Occipital lobe (tissue), 1 donor: ENCODE measurements at regions not wholly inside any gene's neighbourhood (a gene's known extent, or its start where the extent isn't known, plus 50 kb on each side); places are given as distances from the start of the nearest gene placed in this dataset.

Experiments used
- DNase-seq: peaks from one replicate; lab custom pipeline; 2025; lab: John Stamatoyannopoulos, UW

DNA sequence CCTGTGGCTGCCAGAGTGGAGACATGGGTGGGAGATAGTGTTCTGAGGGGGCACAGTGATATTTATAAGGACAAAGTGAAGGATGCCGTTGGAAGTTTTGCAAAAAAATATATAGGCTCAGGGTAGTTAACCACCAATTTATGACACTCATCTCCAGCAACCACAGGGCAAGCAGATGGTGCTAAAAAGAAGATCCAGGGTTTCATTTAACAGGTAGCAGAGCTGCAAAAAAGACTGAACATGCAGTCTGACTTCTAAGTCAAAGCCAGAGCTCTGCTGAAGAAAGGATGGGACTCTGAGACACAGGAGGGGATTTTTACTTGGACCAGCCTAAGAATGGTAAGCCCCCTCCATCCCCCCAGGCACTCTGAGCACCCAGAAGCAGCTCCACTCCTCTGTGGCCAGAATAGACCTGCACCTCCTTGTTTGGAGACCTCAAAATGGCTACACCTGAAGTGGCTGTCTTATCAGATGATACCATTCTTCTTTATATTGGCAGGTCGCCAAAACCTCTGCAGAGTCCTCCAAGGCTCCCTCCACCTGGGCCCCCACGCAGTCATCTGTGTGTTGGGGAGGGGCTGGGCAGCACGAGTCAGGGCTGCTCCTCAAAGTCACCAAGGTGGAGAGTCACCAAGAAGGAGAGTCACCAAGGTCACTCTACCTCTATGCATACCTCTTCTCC, 161.4 kb upstream of the FAM9B start:
- no peak for DNase-seq

- no peak for DNase-seq
These were observed 163.2 kb upstream of the FAM9B start for GRCh38 chrX:9196961-9197640.

DNA sequence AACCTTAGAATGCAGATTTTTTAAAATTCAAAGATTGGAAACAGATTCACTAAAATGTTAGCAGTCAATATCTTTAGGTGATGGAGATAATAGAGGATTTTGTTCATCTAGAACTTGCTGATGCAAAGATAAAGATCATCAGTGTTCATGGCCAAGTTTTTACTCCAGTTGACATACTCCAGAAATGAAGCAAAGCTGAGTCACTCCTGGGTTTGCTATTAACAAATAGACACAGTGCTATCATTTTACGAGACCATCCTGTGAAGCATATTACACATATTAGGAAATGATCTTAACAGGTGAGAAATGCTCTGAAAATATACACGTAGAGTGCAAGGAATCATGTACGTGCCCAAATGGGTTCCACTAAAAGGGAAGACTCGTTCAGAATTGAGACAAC, 170.6 kb upstream of the FAM9B start:
- DNase-seq: no peak

DNA sequence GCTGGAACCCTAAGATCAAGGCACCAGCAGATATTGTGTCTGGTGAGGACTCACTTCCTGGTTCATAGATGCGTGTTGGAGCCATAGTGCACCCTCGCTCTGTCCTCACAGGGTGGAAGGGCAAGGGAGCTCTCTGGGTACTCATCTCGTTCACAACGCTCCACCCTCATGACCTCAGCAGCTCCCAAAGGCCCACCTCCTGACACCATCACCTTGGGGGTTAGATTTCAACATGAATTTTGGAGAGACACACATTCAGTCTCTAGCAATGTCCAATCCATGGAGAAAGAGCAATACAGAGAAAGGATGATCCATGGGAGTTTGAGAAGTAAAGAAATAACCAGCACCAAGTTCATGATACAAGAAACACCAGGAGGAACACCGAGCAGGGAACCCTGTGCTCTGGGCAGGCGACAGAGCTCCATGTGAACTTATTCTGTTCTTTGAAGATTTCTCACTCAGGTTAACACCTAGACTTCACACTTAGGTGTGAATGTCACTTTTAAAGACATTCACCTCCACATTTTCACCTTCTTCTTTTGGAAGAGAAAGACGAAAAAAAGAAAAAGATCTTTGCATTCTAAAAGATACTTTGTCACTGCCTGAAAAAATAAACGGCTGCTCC, 171.8 kb upstream of the FAM9B start:
- DNase-seq: no peak

DNA sequence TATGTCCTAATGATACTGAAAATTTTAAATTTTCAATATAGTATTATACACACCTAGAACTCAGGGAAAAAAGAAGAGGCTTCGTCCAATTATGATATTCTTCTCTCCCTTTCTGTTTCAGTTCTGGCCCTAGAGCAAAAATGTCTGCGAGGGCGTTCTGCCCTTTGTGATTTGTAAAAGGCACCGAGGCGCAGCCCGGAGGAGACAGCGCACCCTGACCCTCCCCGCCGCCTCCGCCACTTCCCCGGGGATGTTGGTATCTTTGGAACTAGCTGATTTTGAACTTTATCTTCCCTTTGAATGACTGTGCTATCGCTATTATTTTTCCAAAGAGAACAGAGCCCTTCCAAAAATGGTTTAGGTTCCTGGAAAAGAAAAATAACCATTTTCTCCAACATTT, 173.2 kb upstream of the FAM9B start:
- DNase-seq: no peak

GRCh38 chrX:9211269-9211668, 177.3 kb upstream of the FAM9B start:
- no peak for DNase-seq

GRCh38 chrX:9221781-9222180, 187.9 kb upstream of the FAM9B start:
- DNase-seq: no peak

- DNase-seq: no peak
These were observed 188.4 kb upstream of the FAM9B start for GRCh38 chrX:9222299-9222698.

- no peak for DNase-seq
These were observed 193.3 kb upstream of the FAM9B start for GRCh38 chrX:9227276-9227675.

DNA sequence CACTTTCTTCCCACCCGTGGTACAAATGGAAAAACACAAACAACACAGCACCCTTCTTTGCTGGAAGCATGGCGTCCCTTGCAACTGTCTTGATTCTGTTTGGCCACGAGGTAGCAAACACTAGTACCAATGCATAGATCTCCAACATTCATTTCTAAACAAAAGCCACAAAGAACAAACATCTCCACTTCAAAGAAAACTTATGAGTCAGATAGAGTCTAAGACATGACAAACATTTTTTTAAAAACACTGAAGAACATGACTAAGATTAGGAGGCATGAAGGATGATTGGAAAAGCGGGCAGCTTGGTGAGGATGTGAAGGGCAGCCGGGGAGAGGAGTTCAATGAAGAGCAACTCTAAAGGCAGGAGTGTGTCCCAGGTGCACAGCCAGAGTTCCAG, 197.6 kb upstream of the FAM9B start:
- no peak for DNase-seq

GRCh38 chrX:9233141-9233540, 199.2 kb upstream of the FAM9B start:
- DNase-seq: no peak

- DNase-seq: no peak
These were observed 200.4 kb upstream of the FAM9B start for GRCh38 chrX:9234315-9234714.

GRCh38 chrX:9235722-9236121, 201.8 kb upstream of the FAM9B start:
- no peak for DNase-seq

GRCh38 chrX:9240956-9241355, 207.0 kb upstream of the FAM9B start:
- DNase-seq: no peak

DNA sequence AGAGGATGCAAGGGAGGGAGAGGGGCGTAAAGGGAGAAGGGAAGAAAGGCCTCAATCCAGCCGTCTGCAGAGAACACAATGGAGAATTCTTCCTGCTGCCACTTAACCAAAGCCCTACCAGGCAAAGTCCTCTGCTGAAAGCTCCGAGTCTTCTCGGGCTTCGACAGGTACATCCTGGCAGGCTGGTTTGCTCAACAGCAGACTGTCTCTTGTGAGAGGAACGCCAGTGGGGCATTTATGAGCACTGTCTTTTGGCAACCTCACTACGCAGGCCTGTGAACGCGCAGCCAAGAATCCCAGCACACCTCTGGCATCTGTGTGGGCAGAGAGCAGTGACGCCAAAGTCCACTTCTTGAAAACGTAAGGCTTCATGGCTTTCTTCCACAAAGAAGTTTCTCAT, 207.5 kb upstream of the FAM9B start:
- no peak for DNase-seq

- DNase-seq: no peak
These were observed 215.3 kb upstream of the FAM9B start for GRCh38 chrX:9249051-9249846.

- DNase-seq: no peak
These were observed 212.7 kb upstream of the TBL1X start for GRCh38 chrX:9252182-9252581.

DNA sequence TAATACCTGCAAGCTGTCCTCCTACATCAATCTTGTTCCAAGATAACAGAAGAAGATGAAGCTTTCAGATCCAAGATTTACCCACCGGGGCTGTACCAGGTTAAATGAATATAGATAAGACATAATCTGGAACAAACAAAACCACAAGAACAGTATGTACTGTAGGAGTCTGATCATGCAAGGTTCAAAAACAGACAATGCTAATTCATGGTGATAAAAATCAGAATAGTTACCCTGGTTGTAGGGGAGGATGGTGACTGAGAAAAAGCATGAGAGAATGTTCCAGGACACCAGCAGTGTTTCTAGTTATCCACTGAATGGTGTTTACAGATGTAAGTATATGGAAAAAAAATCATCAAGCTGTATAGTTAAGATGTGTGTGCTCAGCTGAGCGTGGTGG, 211.6 kb upstream of the TBL1X start:
- DNase-seq: no peak

DNA sequence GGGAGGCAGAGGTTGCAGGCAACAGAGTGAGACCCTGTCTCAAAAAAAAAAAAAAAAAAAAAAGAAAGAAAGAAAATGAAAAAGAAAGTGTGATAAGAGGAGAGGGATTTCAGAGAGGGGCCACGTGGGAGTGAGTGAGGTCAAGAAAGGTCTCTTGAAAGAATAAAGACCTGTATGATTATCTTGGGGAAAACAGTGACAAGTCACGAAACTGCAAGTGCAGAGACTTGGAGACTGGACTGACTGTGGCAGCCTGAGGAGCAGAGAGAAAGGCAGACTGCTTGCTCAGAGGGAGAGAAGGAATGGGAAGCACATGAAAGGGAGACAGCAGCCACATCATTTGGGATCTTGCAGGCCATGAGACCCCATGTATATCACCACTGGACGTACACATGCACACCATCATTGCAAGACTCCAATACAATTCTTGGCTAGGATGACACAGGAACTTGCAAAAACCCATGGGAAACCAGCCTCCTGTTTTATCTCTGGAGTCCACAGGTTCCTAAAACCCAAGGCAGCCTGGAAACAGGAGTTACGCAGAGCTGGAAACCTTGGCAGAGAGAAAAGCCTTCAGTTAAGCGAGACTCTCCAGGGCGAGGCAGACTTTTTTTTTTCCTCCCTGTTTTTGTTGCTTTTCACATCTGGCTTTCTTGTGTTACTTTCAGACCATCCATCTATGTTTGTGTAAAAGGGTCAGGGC, 207.0 kb upstream of the TBL1X start:
- DNase-seq: no peak

DNA sequence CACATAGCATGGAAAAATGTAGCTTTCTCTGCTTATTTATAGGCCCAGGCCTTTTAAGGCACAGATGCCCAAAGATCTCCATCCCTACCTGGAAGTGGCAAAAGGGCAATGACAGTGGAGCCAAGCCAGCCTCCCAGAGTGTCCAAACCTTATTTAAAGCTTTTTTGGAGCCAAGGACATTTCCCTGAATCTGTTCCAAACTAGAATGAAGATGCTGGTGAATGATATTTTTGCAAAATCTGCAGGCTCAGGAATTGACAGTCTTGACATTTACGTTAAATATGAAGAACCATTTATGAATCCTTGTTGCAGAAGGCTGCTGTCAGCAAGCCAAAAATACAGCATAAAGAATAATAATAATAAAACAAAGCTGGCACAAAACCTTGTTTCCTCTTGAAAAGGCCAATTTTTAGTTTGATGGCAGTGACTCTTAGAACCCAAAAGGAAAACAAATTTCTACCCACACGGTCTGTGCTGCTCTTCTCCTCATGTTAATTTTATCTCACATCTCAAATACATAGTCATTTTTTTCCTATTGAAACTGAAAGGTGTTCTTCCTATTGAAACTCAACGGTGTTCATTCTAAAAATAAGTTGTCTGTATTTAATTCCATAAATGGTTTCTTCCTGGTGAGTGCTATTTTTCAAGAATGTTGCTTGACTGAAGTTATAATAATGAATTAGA, 206.3 kb upstream of the TBL1X start:
- DNase-seq: no peak

GRCh38 chrX:9260603-9261002, 204.3 kb upstream of the TBL1X start:
- no peak for DNase-seq
